ENCODE measurements at regions not wholly inside any gene's neighbourhood (a gene's known extent, or its start where the extent isn't known, plus 50 kb on each side); places are given as distances from the start of the nearest gene placed in this dataset.

DNA sequence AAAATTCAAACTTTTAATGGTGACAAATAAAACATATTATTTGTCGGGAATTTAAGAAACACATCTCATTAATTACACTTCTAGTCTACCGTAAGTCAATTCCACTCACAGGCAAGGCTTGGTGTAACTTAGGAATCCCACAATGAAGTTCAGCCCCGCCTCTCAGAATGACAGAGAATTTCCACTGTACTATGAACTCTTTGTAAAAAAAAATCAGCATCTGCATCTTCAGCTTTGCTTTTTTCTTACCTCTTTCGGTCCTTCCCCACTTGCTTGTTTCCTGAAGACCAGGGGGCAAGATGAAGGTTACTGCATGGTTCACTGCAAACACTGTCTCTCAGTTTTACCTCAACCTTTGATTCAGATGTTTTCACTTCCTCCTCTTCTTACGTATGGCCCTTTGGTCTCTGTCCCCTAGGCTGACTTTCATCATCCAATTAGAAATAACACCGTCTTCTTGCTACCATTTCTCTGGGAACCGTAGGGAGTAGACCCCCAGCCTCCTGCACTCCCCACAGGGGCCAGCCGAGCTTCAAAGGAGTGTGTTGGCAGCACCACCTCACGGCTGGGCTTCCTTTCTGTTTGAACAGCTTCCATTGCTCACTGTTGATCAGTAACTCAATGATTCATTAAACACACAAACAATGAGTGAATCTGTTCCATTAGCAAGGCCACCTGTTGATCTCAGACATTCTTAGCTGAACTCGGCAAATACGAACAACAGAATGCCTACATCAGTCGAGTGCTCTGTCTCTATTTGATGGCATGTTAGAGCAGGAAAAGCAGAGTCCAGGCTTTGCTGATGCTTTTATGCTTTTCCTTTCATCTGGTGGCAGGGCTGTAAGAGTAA lies 343.0 kb downstream of the BMP4 start:
- no peak for DNase-seq (ENCODE audit: low spot score)

GRCh38 chr14:53610947-53611346 lies 345.7 kb downstream of the BMP4 start:
- no peak for DNase-seq (ENCODE audit: low spot score)

- DNase-seq (ENCODE audit: low spot score), result no peak
These were observed 347.6 kb downstream of the BMP4 start for GRCh38 chr14:53609009-53609408.

- no peak for DNase-seq (ENCODE audit: low spot score)
These were observed 348.3 kb downstream of the BMP4 start for GRCh38 chr14:53608369-53608768.

DNA sequence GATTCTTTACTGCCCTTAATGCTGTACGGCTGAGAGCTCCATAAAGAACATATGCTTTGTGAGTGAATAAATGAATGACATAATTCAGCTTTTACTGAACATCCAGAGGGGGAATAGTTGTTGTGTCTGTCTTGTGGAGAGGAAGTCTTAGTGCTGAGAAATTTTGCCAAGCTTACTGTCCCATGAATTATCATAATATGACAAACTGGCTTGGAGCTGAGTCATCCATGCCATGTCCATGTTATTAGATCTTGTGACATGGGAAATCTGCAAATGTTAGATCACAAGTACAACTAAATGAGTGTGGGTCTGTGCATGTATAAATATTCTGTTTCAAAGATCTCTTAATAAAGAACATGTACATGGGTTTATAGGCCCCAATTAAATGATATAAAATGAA lies 350.4 kb downstream of the BMP4 start:
- DNase-seq (ENCODE audit: low spot score), result no peak

- no peak for DNase-seq (ENCODE audit: low spot score)
These were observed 351.1 kb downstream of the BMP4 start for GRCh38 chr14:53605562-53605961.

DNA sequence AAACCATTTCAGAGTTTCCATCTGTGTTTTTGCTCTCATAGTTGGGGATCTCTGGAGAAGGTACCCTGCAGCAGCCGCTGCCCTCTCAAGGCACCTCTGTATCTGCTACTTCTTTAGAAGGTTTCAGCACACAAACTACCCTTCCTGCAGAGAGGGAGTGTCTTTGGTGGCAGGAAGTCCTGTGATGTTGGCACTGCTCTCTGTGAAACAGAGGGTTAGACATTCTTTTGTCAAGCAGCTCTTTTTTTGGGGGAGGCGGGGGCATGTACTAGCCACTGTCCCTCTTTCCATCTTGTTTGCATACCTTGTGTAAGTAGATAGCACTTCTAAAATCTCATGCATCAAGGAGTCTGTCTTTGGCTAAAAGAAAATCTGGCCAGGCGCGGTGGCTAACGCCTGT lies 352.6 kb downstream of the BMP4 start:
- no peak for DNase-seq (ENCODE audit: low spot score)

DNA sequence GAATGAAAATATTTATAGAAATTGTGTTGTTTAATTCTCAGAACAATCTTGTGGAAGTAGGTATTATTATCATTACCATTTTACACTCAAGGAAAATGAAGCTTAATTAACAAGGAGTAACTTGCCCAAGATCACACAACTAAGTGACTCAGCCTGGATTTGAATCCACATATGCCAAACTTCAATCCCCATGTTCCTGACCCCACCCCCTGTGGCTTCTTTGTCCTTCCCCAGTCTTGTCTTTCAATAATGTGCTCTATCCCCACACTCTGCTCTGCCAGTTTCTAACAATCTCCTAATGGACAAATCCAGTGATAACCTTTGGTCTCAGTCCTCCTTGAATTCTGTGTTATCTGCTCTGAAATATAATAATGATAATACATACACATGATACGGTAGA lies 355.2 kb downstream of the BMP4 start:
- DNase-seq (ENCODE audit: low spot score), result no peak

DNA sequence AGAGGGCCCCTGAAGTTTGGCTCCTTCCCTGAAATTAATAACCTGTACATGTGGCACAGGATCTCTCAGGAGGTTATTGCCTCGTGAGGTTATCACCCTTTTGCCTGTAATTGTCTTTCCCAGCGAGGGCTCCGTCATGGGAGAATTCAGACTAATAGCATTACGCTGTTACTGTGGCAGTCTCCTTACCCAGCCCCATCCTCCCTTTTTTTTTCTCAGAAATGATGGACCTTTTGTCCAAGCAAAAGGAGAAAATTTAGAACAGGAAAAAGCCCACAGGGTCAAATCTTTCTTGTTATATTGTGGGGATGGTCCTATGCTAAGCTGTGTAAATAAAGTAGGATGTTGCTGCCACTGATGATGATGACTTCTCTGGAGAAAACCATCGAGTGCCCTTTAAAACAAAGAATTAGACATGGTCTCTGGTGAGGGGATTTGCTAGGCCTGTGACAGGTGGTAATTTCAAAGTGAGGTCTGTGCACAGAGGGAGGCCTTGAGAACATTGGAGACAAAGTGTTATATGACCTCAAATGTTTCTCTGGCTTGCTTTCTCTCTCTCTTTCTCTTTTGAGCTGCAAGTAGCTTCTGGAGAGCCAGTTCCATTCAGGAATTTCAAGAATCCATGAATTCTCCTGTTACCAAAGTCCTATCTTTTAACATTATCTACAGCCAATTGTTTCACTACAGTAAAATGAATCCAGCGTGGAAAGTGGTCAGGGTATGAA lies 357.2 kb downstream of the BMP4 start:
- DNase-seq (ENCODE audit: low spot score), result no peak

DNA sequence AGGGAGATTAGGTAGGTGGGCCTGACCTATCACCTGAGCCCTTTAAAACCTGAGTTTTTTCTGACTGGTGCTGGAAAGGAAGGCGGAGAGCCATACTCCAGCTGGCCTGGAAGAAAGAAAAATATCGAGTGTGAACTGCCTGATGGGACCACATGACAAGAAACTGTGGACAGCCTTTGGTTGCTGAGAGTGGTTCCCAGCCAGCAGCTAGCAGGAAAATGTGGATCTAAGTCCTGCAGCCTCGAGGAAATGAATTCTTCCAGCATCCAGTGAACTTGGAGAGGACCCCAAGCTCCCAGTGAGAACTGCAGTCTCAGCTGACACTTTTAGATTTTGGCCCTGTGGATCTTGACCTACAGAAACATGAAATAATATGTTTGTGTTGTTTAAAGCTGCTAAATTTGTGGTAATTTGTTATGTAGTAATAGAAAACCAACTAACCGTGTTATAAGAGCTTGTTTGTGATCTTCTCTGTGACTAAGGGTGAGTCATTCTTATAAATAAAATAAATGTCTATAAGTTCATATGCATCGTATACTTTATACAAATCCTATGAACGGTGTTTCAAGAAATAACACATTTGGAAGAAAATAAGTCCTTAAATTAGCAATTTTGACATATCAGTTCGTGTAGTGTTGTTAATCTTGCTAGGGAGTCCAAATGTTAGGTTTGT lies 359.6 kb downstream of the BMP4 start:
- no peak for DNase-seq (ENCODE audit: low spot score)

DNA sequence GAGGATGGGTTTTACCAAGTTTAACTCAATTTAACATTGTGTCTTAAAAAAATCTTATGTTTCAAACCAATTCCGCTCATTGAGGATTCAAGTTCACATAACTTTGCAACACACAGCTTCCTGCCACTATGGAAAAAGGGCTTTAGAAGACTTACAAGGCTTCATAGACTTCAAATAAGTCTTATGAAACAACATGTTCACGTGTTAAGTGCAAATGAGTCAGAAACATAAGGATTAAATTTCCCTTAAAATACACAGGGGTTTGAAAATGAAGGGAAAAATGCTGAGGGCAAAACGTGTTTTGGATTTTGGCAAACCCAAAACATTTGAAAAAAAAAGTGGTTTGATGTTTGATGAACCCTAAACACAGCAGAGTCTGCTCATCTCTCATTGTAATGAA lies 364.8 kb downstream of the BMP4 start:
- no peak for DNase-seq (ENCODE audit: low spot score)

GRCh38 chr14:53581504-53581903 lies 375.1 kb downstream of the BMP4 start:
- no peak for DNase-seq (ENCODE audit: low spot score)

- no peak for DNase-seq (ENCODE audit: low spot score)
These were observed 384.8 kb downstream of the BMP4 start for GRCh38 chr14:53571641-53572328.

GRCh38 chr14:53570411-53571387 lies 385.9 kb downstream of the BMP4 start:
- DNase-seq (ENCODE audit: low spot score), result no peak

- DNase-seq (ENCODE audit: low spot score), result no peak
These were observed 387.2 kb downstream of the BMP4 start for GRCh38 chr14:53569446-53569845.

- no peak for DNase-seq (ENCODE audit: low spot score)
These were observed 389.3 kb downstream of the BMP4 start for GRCh38 chr14:53567236-53567780.

- no peak for DNase-seq (ENCODE audit: low spot score)
These were observed 391.8 kb downstream of the BMP4 start for GRCh38 chr14:53564870-53565269.

DNA sequence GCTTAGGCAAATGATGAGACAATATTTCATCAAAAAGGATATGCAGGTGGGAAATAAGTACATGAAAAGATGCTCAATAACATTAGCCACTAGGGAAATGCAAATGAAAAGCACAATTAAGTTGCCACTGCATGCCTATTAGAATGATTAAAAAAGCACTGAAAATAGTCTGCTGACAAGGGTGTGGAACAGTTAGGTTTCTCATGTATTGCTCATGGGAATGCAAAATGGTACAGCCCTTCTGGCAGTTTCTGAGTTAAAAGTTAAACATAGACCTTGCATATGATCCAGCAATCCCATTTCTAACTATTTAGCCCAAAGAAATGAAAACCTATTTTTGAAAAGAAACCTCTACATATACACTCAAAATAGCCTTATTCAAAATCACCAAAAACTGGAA lies 393.0 kb downstream of the BMP4 start:
- no peak for DNase-seq (ENCODE audit: low spot score)

DNA sequence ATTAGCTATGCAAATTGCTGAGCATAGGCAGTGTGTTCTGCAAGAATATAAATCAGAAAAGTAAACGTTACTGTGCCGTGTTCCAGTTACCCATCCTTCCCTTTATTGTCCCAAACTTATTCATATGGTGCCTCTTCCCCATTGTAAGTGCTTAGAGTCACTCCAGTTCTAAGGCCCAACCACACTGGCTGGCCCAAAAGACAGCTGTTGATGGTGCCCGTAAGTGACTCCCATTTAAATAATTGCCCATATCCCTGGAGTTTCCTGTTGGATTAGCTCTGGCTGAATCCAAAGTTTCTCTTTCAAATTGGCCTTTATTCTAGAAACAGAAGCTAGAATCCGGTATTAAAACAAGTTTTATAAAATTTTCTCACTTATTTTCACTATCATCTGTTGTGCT lies 400.1 kb upstream of the DDHD1 start:
- DNase-seq (ENCODE audit: low spot score), result no peak

GRCh38 chr14:53551862-53552261 lies 398.7 kb upstream of the DDHD1 start:
- no peak for DNase-seq (ENCODE audit: low spot score)

DNA sequence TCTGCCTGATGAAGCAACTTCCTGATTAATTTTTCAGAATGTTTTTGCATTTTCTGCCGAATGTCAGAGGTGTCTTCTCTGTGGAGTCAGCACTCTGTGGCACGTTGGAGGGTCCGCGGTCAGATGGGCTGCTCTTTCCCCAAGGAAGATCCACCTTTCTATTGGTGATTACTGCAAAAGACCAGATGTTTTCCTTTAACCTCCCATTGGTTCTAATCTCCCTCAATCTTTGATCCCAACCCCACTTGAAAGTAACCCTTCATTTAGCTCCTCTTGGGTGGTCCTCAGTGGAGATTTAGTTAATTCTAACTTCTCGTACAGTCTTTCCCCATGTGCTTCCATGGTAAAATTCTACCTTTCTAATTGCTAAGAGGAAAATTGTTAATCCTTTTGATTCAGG lies 397.7 kb upstream of the DDHD1 start:
- DNase-seq (ENCODE audit: low spot score), result no peak

Data from activated CD4-positive, alpha-beta T cell treated with anti-CD3 and anti-CD28 coated beads, Interleukin-2, Interleukin-4, amounts not matched to agents 100 ng/mL and 50 ng/mL, durations not matched to agents 16 hours and 8 hours (primary cell).